ENCODE measurements at regions not wholly inside any gene's neighbourhood (a gene's known extent, or its start where the extent isn't known, plus 50 kb on each side); places are given as distances from the start of the nearest gene placed in this dataset.

GRCh38 chr3:64939309-64939708 lies 251.5 kb upstream of the ADAMTS9 start:
- DNase-seq = no peak

GRCh38 chr3:64936556-64936955 lies 248.8 kb upstream of the ADAMTS9 start:
- DNase-seq = no peak

- DNase-seq = no peak
These were observed 248.2 kb upstream of the ADAMTS9 start for GRCh38 chr3:64935971-64936370.

GRCh38 chr3:64932666-64933342 lies 245.0 kb upstream of the ADAMTS9 start:
- no peak for DNase-seq

- DNase-seq = no peak
These were observed 244.3 kb upstream of the ADAMTS9 start for GRCh38 chr3:64932016-64932518.

- no peak for DNase-seq
These were observed 243.1 kb upstream of the ADAMTS9 start for GRCh38 chr3:64930891-64931290.

GRCh38 chr3:64928683-64929082 lies 240.9 kb upstream of the ADAMTS9 start:
- no peak for DNase-seq

- DNase-seq = no peak
These were observed 239.9 kb upstream of the ADAMTS9 start for GRCh38 chr3:64927689-64928088.

- DNase-seq = no peak
These were observed 237.8 kb upstream of the ADAMTS9 start for GRCh38 chr3:64925575-64925974.

GRCh38 chr3:64924961-64925360 lies 237.2 kb upstream of the ADAMTS9 start:
- no peak for DNase-seq

GRCh38 chr3:64922213-64922612 lies 234.4 kb upstream of the ADAMTS9 start:
- no peak for DNase-seq

- DNase-seq = no peak
These were observed 233.7 kb upstream of the ADAMTS9 start for GRCh38 chr3:64921281-64922065.

- no peak for DNase-seq
These were observed 232.1 kb upstream of the ADAMTS9 start for GRCh38 chr3:64919934-64920333.

- DNase-seq = no peak
These were observed 231.2 kb upstream of the ADAMTS9 start for GRCh38 chr3:64918989-64919388.

- no peak for DNase-seq
These were observed 230.2 kb upstream of the ADAMTS9 start for GRCh38 chr3:64917914-64918453.

- no peak for DNase-seq
These were observed 229.1 kb upstream of the ADAMTS9 start for GRCh38 chr3:64916937-64917336.

GRCh38 chr3:64916192-64916798 lies 228.5 kb upstream of the ADAMTS9 start:
- no peak for DNase-seq

GRCh38 chr3:64915778-64916177 lies 228.0 kb upstream of the ADAMTS9 start:
- no peak for DNase-seq

GRCh38 chr3:64913515-64913914 lies 225.7 kb upstream of the ADAMTS9 start:
- DNase-seq = no peak

- DNase-seq = no peak
These were observed 223.3 kb upstream of the ADAMTS9 start for GRCh38 chr3:64911138-64911537.

- DNase-seq = no peak
These were observed 222.1 kb upstream of the ADAMTS9 start for GRCh38 chr3:64909757-64910467.

GRCh38 chr3:64909011-64909410 lies 221.2 kb upstream of the ADAMTS9 start:
- no peak for DNase-seq

- DNase-seq = no peak
These were observed 220.5 kb upstream of the ADAMTS9 start for GRCh38 chr3:64908251-64908685.

Measured in SW 1271 (cell line).